ENCODE measurements at regions not wholly inside any gene's neighbourhood (a gene's known extent, or its start where the extent isn't known, plus 50 kb on each side); places are given as distances from the start of the nearest gene placed in this dataset.
"Not testable (repeated sequence)": the region's sequence is repeated elsewhere in the genome, so short reads cannot be mapped to it uniquely, and the experiment has no call there.

GRCh38 chr9:17075758-17076485 lies 58.9 kb upstream of the CNTLN start:
- no peak overlapping the region for H3K27ac ChIP-seq (ENCODE audit: low read depth, low read length)
- H3K9ac ChIP-seq (ENCODE audit: low read length), result no peak overlapping the region
- no peaks in the 10 kb centered on the region for H3K27me3 ChIP-seq (ENCODE audit: insufficient read depth, low read length)
- POLR2A ChIA-PET, result interaction anchor here (0.6 kb wide), 1 partner anchor 947 kb away, joined by 4 read pairs; no protein-coding TSS in a partner anchor
- ATAC-seq (no peak), DNase-seq (ENCODE audit: low read depth, low spot score) (no peak)
- H4K20me1 ChIP-seq (ENCODE audit: insufficient read depth), result no peaks in the 10 kb centered on the region
- intact Hi-C loops (cut with micrococcal nuclease), result no loop called here
- no peaks in the 10 kb centered on the region for H3K79me2 ChIP-seq (ENCODE audit: insufficient read depth, low read length)
- TF ChIP-seq POLR2A (IDR thresholded peaks at IDR 0.05; ENCODE audit: borderline replicate concordance, extremely low read depth, insufficient read depth, insufficient read length) (no peak), TCF7L2 (IDR thresholded peaks at IDR 0.05; ENCODE audit: borderline replicate concordance, extremely low read depth, insufficient read depth, insufficient read length) (no peak)
- RAD21 ChIA-PET (ENCODE audit: low non-redundant PET in 1 of 2, low total read pairs in 2 of 2, uncharacterized antibody in 2 of 2, unreplicated experiment in 2 of 2), result no interaction called here
- no peaks in the 10 kb centered on the region for H3K9me2 ChIP-seq (ENCODE audit: insufficient read depth)
- H3K4me3 ChIP-seq (replicated peaks in 1 of 2; ENCODE audit: low read depth in 1 of 2, low read length in 2 of 2), result no peak overlapping the region
- no peak overlapping the region for H2AFZ ChIP-seq (ENCODE audit: low read depth, low read length, poor library complexity, severe bottlenecking)
- no peaks in the 10 kb centered on the region for H3K9me3 ChIP-seq (ENCODE audit: control insufficient read depth in 1 of 2, insufficient read depth in 1 of 2, low read depth in 1 of 2, low read length in 2 of 2)
- CTCF ChIA-PET, result no interaction called here
- BruUV-seq (replicated peaks), result no TSS peak
- H3K4me2 ChIP-seq (ENCODE audit: low read length), result no peak overlapping the region
- no peaks in the 10 kb centered on the region for H3K4me1 ChIP-seq (ENCODE audit: control insufficient read depth in 1 of 2, insufficient read depth in 2 of 2, low read length in 2 of 2)
- no peaks in the 10 kb centered on the region for H3K36me3 ChIP-seq (ENCODE audit: control insufficient read depth in 1 of 2, insufficient read depth in 2 of 2, low read length in 2 of 2)

GRCh38 chr9:17075146-17075757 lies 59.6 kb upstream of the CNTLN start:
- ChIA-PET RAD21 (ENCODE audit: low non-redundant PET in 1 of 2, low total read pairs in 2 of 2, uncharacterized antibody in 2 of 2, unreplicated experiment in 2 of 2) (no interaction called here), POLR2A (interaction anchor here (0.6 kb wide), 1 partner anchor 946 kb away, joined by 4 read pairs; no protein-coding TSS in a partner anchor), CTCF (no interaction called here)
- Histone ChIP-seq H3K79me2 (ENCODE audit: insufficient read depth, low read length) (no peaks in the 10 kb centered on the region), H3K9ac (ENCODE audit: low read length) (no peak overlapping the region), H3K4me1 (ENCODE audit: control insufficient read depth in 1 of 2, insufficient read depth in 2 of 2, low read length in 2 of 2) (no peaks in the 10 kb centered on the region), H3K4me3 (replicated peaks in 1 of 2; ENCODE audit: low read depth in 1 of 2, low read length in 2 of 2) (no peak overlapping the region), H3K9me3 (ENCODE audit: control insufficient read depth in 1 of 2, insufficient read depth in 1 of 2, low read depth in 1 of 2, low read length in 2 of 2) (no peaks in the 10 kb centered on the region), H2AFZ (ENCODE audit: low read depth, low read length, poor library complexity, severe bottlenecking) (no peak overlapping the region), H3K36me3 (ENCODE audit: control insufficient read depth in 1 of 2, insufficient read depth in 2 of 2, low read length in 2 of 2) (no peaks in the 10 kb centered on the region), H3K4me2 (ENCODE audit: low read length) (no peak overlapping the region), H3K27me3 (ENCODE audit: insufficient read depth, low read length) (no peaks in the 10 kb centered on the region), H3K9me2 (ENCODE audit: insufficient read depth) (no peaks in the 10 kb centered on the region), H4K20me1 (ENCODE audit: insufficient read depth) (no peaks in the 10 kb centered on the region), H3K27ac (ENCODE audit: low read depth, low read length) (no peak overlapping the region)
- DNase-seq (ENCODE audit: low read depth, low spot score) (no peak), ATAC-seq (no peak)
- TF ChIP-seq POLR2AphosphoS5 (IDR thresholded peaks at IDR 0.05; ENCODE audit: low read depth, low read length), result no peak
- TF ChIP-seq EZH2 (IDR thresholded peaks at IDR 0.05), result no peak
- TF ChIP-seq SIN3A (IDR thresholded peaks at IDR 0.05; ENCODE audit: low read depth), result no peak
- TF ChIP-seq CEBPB (IDR thresholded peaks at IDR 0.05; ENCODE audit: low read depth), result no peak
- no peak for TF ChIP-seq CTCF (IDR thresholded peaks at IDR 0.05 in 2 of 3, conservative IDR thresholded peaks at IDR 0.05 in 1 of 3; ENCODE audit: borderline replicate concordance in 1 of 3, insufficient read depth in 1 of 3, low read depth in 2 of 3, low read length in 2 of 3)
- TF ChIP-seq SRF (IDR thresholded peaks at IDR 0.05; ENCODE audit: low read depth), result no peak
- no peak for TF ChIP-seq YY1 (IDR thresholded peaks at IDR 0.05; ENCODE audit: extremely low read depth, insufficient replicate concordance, low read depth, low read length)
- TF ChIP-seq MAX (IDR thresholded peaks at IDR 0.05), result no peak
- TF ChIP-seq ELF1 (IDR thresholded peaks at IDR 0.05; ENCODE audit: borderline replicate concordance, low read depth), result no peak
- no peak for TF ChIP-seq CBX3 (IDR thresholded peaks at IDR 0.05; ENCODE audit: low read depth)
- TF ChIP-seq TCF7L2 (IDR thresholded peaks at IDR 0.05; ENCODE audit: borderline replicate concordance, extremely low read depth, insufficient read depth, insufficient read length), result no peak
- no TSS peak for BruUV-seq (replicated peaks)
- intact Hi-C loops (cut with micrococcal nuclease), result no loop called here

GRCh38 chr9:17072563-17072962 lies 62.3 kb upstream of the CNTLN start:
- ATAC-seq; RAD21 ChIA-PET (ENCODE audit: low non-redundant PET in 1 of 2, low total read pairs in 2 of 2, uncharacterized antibody in 2 of 2, unreplicated experiment in 2 of 2); H3K4me2 ChIP-seq (ENCODE audit: low read length); H3K4me1 ChIP-seq (ENCODE audit: control insufficient read depth in 1 of 2, insufficient read depth in 2 of 2, low read length in 2 of 2); CTCF ChIA-PET; H3K9me3 ChIP-seq (ENCODE audit: control insufficient read depth in 1 of 2, insufficient read depth in 1 of 2, low read depth in 1 of 2, low read length in 2 of 2); H3K9ac ChIP-seq (ENCODE audit: low read length); H3K27ac ChIP-seq (ENCODE audit: low read depth, low read length); intact Hi-C loops (cut with micrococcal nuclease); H2AFZ ChIP-seq (ENCODE audit: low read depth, low read length, poor library complexity, severe bottlenecking); H3K27me3 ChIP-seq (ENCODE audit: insufficient read depth, low read length); DNase-seq (ENCODE audit: low read depth, low spot score); BruUV-seq (replicated peaks); H3K36me3 ChIP-seq (ENCODE audit: control insufficient read depth in 1 of 2, insufficient read depth in 2 of 2, low read length in 2 of 2); POLR2A ChIA-PET; H3K79me2 ChIP-seq (ENCODE audit: insufficient read depth, low read length); H4K20me1 ChIP-seq (ENCODE audit: insufficient read depth); H3K4me3 ChIP-seq (replicated peaks in 1 of 2; ENCODE audit: low read depth in 1 of 2, low read length in 2 of 2); H3K9me2 ChIP-seq (ENCODE audit: insufficient read depth): not testable (repeated sequence)

All from HCT116 (cell line).